ENCODE measurements at regions not wholly inside any gene's neighbourhood (a gene's known extent, or its start where the extent isn't known, plus 50 kb on each side); places are given as distances from the start of the nearest gene placed in this dataset.
"Not testable (repeated sequence)": the region's sequence is repeated elsewhere in the genome, so short reads cannot be mapped to it uniquely, and the experiment has no call there.

DNA sequence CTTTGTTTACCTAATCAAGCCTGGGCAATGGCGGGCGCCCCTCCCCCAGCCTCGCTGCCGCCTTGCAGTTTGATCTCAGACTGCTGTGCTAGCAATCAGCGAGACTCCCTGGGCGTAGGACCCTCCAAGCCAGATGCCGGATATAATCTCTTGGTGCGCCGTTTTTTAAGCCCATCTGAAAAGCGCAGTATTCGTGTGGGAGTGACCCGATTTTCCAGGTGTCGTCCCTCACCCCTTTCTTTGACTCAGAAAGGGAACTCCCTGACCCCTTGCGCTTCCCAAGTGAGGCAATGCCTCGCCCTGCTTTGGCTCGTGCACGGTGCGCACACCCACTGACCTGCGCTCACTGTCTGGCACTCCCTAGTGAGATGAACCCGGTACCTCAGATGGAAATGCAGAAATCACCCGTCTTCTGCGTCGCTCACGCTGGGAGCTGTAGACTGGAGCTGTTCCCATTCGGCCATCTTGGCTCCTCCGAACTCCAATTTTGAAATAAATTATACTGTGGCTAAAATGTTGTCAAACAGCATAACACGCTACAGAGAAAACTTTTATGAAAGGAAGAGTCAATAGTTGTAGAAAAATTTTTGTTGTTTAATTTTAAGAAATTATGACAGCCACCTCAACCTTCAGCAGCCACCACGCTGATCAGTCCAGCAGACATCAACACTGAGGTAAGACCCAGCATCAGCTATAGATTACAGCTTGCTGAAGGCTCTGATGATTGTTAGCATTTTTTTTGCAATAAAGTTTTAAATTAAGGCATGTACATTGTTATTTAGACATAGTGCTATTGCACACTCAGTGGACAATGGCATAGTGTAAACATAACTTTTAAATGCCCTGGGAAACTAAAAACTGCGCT lies 384.7 kb upstream of the DEPDC1 start:
- DNase-seq: not testable (repeated sequence)

DNA sequence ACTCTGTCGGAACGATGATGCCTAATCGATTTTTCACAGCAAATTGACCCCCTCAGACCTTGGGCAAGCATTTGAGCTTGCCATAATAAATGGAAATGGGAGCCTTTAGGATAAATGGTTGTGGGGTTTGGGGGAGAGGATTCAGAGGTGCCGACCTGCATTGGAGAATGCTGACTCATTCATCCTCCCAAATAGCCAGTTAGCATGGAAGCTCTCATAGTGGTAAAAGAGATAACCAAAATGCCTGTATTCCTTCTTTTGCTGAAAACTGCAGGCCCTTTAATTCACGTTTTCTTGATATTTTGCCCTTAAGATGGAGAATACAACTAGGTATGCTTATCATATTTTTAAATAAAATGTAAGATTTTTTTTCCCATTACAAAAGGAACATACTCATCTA lies 392.6 kb upstream of the DEPDC1 start:
- DNase-seq: no peak

DNA sequence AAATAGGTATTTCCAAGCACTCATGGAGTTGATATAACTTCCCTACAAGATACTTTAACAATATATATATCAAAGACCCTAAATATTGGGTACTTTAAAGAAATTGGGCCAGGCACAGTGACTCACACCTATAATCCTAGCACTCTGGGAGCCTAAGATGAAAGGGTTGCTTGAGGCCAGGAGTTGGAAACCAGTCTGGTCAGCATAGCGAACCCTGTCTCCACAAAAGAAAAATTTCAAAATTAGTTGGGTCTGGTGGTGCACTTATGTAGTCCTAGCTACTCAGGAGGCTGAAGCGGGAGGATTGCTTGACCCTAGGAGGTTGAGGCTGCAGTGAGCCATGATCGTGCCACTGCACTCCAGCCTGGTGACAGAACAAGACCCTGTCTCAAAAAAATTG lies 393.9 kb upstream of the DEPDC1 start:
- DNase-seq: no peak

DNA sequence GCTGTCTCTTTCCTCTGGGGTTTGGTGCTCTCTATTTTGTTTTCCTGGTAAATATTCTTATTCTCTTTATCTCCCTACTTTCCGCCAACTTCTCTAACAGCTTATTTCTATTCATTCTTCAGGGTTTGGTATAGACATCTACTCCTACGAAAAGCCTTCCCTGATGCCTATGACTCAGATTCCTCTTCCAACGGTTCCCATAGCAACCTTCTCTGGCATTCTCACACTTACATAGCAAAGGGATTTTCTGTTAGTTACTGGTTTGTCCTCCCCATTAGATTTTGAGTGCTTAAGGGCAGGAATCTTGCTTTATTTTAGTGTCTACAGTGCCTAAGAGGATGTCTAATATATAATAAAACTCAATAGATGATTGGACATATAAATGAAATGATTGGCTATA lies 407.6 kb upstream of the DEPDC1 start:
- peak; percentile 38 to 56 for DNase-seq

DNA sequence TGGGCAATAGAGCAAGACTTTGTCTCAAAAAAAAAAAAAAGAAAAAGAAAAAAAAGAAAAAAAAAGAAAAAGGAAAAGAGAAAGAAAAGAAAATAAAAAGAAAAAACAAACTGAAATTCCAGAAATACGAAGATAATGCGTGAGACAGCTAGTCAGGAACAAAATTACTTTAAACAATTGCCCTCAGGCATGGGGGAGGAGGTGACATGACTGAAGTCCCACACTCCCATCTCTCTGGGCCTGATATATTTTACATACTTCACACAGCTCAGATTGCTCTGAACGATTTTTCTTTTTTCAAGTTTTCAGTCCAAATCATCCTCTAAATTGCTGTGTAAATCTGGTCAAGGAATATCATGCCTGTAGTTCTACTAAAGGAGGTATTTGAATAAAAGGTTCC lies 409.5 kb upstream of the DEPDC1 start:
- DNase-seq: no peak

DNA sequence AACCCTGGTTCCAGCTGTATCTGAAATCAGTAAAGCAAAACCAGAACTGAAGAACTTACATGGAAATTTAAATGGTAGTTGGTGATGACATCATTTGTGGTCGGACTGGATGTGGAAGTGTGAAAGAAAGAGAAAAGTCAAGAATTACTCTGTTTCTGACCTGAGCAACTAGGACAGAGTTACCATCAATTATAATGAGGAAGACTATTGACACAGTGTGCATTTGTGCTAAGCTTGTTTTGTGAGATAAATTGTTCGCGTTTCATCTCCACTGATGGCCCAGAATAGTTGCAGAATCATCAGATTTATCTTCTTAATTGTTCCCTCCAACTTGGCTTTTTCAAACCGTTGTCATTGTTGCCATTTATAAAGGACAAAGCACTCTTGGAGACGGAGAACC lies 410.6 kb upstream of the DEPDC1 start:
- DNase-seq: no peak

DNA sequence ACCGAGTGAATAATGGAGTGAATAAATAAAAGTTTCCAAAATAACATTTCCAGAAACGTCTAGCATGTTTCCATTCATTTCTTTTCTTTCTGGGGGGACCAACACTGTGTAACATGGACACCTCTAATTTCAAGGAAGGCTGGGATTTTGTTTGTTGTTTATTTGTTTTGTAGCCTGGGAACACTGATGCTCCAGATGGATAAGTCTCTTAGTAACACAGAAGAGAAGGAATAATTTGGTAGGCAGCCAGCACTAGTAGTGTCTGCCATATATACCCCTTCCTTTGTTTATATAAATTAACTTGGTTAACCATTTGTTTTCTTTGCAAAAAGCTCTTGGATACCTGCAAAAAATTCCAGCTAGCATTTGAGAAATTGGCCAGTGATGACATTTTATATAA lies 411.4 kb upstream of the DEPDC1 start:
- DNase-seq: peak; percentile 18 to 44

DNA sequence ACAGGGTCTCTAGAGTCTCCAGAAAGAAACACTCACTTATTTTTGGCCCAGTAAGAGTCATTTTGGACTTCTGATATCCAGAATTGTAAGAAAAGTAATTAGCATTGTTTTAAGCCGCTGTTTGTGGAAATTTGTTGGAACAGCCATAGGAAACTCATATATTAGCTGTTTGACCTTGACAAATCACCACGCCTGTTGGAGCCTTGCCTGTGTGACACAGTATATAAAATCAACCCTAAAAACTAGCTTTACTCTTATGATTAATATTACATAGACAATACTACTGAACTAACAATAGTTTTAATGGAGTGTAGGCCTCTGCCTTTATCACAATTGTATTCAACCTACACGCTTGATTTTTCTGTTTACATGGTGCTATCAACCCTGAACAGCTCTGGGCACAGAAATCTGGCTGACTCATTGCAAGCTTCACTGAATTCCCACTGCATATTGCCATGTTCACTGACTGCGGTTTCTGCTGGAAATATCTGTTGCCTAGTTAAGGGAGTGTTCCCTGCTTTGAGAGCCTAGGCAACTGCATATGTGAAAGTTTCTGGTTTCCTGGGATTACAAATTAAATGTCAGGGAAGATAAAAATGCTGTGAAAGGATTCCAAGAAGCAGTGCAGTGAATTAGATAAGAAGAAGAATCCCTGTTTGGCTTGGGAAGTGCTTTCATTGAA lies 419.5 kb upstream of the DEPDC1 start:
- peak; percentile 66 to 82 for DNase-seq

DNA sequence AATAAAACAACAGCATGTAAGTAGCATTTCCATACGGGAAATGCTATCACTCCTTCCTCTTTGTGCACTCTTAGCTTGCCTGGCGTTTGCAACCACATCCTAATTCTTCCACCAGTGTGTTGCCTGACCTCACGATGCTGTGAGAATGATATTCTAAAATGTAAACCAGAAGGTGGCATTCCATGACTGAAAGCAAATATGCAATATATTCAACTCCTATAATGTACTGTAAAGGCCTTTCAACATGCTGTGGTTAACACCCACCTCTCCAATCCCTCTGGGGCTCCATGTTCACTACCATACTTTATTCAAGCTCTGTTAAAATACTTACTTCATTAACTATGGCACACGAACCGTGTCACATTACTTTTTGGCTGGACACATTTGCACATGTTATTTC lies 420.6 kb upstream of the DEPDC1 start:
- peak in 1 of 2 experiments; percentile 37 for DNase-seq

DNA sequence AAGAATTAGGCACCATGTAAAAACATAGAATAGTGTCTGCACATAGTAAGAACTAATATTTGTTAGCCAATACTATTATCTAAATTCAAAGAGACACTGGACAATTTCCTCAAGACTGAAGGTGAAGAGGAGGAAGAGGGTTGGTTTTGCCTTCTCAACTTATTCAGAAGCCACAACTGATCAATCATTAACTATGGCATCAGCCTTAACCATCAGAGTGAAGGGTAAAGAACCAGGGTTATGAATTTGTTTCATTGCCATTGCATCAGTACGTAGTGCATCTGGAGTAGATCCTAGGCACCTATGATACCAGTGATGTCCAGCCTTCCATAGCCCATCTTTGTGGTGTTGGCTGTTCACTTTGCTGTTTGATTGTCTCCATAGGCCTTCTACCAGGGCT lies 421.7 kb upstream of the DEPDC1 start:
- no peak for DNase-seq

DNA sequence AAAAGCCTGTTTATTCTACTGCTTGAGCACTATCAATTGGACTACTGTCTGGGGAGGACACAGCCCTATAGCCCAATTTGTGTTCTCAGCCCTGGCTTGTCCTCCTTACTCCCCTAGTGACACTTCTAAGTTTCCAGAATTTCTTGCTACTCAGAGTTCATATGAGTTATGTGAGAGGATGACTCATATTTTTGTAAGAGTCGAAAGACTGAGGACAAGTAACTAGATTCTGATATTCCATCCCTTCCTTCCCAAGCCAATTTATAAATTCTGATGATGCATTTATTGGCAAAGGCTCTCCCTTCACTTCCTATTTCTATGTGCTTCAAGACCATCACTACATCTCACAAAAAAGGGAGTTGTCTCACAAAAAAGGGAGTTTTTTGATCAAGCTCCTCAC lies 422.2 kb upstream of the DEPDC1 start:
- no peak for DNase-seq

DNA sequence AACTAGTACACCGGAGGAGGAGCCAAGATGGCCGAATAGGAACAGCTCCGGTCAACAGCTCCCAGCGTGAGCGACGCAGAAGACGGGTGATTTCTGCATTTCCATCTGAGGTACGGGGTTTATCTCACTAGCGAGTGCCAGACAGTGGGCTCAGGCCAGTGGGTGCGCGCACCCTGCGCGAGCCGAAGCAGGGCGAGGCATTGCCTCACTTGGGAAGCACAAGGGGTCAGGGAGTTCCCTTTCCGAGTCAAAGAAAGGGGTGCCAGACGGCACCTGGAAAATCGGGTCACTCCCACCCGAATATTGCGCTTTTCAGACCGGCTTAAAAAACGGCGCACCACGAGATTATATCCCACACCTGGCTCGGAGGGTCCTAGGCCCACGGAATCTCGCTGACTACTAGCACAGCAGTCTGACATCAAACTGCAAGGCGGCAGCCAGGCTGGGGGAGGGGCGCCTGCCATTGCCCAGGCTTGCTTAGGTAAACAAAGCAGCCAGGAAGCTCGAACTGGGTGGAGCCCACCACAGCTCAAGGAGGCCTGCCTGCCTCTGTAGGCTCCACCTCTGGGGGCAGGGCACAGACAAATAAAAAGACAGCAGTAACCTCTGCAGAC lies 426.7 kb upstream of the DEPDC1 start:
- DNase-seq: not testable (repeated sequence)

DNA sequence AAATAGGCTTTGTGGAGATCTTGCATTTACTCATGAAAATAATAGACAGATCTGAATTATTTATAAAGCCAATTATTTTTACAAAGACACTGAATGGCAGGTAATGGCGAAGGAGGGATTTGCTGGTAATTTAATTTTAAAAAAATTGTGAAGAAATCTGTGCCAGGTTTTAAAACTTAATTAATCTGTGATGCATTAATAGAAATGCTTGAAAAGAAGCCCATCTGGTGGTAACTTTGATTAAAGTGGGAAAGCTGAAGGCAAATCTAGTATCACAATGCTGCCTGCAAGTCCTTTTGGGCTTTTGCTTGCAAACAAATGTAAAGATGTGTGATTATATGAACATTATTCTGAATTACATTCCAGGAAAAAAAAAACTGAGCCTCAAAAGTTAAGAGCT lies 433.2 kb upstream of the DEPDC1 start:
- DNase-seq: no peak

DNA sequence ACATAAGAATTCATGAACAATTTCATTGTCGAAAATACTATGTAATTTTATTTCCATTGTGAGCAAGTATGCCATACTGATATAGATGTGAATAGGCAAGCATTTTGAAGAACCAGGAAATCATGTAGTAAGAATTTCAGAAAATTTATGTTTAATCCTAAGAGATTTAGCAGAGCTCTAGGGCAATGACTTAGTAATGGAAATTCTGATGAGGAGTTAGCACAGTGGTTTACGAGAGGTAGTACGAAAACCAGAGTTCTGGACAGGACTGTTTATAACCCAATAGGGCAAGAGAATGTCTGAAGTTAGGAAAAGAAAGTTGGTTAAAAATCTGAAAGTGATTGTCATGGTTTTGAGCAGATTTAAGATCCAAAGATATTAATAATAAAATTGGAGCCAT lies 439.6 kb upstream of the DEPDC1 start:
- DNase-seq: no peak

DNA sequence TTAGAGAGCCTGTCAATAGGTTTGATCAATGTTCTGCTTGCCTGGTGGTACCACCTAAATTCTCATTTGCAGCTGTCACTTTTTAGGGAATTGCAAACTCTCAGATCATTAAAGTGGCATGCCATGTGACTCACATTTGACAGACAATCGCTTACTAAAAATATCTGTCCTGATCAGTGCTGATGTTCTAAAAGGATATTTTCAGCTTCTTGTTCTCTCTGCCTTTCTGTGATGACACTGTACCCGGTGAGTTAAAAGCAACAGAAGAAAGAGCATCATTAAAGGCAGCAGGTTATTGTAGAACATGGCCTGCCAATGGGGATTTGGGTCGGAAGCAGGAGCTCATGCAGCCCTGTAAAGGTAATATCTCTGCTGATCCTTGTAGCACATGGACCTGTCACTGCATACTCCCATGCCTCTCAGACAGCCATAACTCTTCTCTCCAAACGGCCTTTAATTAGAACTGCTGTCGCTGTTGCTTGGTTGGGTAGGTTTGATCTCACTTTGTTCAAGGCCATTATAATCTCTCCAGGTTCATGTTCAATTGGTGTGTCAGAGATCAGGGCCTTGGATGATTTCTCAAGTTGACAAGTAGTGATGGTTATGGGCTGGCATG lies 441.3 kb upstream of the DEPDC1 start:
- DNase-seq: no peak

DNA sequence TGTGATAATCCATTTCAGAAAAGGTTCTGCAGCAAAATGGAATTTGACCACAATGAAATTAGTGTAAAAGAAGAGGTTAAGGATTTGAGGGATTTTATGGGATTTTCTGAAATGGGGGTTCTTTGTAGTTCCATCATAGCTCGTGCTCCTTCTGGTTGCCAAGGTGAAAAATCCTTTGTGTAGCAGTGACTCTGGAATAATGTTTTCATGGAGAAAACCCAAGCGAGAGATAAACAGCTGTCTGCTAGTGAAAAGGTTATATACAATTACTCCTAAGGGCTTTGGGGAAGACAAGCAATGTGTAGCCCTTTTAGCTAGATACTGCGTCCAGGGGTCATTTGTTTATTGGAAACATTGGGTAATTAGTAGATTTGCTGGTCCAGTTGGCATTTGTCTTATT lies 453.2 kb upstream of the DEPDC1 start:
- DNase-seq: no peak

DNA sequence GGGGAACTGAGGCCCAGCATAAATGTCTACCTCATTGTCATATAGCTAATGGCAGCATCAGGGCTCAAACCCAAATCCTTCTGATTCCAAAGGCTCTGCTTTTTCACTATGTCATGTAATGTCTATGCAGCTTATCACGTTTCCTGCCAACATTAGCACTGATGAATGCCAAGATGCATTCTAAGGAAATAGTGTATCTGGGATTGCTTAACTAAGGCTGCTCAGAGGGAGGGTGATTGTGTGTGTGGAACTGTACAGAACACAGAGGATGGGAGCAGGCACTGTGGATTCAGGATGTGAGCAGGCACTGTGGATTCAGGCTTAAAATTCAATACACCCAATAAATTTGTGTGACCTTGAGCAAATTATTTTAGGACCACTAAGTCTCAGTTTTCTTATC lies 456.4 kb upstream of the DEPDC1 start:
- DNase-seq: peak in 1 of 2 experiments; percentile 72

DNA sequence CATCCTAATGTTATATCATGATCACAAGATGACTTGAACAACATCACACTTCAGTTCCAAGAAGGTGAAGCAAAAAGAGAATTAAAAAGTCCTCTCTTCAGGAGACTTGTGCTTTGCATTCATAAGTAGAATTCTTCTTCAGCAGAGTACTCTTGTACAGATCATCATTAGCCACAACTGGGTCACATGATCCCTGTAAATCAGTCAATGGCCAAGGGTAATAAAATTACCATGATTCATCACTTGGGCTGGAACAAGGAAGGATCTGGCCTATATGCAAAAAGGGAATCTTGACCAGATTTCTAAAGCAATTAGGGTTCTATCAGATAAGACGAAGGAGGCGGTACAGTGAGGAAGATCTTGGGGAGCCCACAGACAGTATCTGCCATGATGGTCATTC lies 458.0 kb upstream of the DEPDC1 start:
- peak; percentile 86 to 92 for DNase-seq

DNA sequence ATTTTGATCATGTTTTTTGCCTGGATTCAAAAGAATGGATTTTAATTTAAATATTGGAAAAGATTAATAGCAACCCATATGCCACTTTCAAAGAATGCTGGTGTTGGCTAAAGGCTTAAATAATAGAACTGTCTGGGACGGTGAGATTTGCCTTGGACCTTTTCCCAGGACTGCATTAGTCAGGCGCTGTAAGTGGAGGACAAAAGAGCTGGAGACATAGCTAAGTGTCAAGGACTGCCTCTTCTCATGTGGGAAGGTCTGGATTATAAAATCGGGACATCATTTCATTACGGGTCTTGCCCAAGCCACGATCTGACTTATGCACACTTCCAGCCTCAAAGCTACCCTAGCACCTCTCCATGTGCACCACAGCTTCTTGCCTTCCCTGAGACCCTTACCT lies 458.5 kb upstream of the DEPDC1 start:
- peak; percentile 91 to 94 for DNase-seq

DNA sequence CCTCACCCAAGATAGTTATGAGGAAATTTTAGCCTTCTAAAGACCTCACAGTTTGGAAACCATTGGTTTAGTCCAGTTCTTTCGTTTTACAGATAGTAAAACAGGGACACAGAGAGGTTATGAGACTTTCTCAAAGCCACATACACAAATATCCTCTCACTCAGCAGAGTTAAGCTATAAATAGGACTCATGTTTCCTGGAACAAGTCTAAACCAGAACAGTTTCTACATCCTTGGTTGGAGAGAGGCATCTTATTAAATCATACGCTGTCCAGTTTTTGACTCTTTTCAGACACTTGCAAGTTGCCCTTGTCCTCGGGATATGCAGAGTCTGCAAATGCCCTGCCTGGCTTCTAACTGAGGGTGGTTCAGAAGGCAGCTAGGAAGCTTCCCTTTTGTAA lies 462.1 kb upstream of the DEPDC1 start:
- DNase-seq: no peak

DNA sequence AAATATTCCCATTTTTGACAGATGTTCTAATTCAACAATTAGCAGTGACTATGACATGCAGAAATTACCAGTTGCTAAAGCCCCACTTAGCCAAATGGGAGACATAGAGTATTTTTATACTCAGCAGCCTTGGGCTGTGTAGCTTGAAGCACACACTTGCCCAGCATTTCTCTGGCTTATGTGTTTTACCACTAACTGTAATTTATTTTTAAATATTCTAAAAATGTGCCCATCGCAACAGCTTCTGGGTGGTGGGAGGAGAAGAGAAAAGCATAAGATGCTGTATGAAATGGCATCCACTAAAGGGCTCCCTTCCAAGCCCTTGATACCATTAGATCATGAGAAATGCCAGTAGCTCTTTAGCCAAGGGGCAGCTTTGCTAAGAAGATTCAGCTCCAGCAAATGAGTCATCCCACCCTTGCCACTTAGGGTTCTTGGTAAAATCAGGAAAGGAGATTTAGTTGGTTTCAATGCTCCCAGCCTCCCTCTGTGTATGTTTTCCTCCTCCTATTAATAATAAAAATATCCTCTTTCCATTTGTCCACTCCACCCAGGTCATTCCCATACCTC lies 462.7 kb upstream of the DEPDC1 start:
- DNase-seq: peak in 1 of 2 experiments; percentile 77

DNA sequence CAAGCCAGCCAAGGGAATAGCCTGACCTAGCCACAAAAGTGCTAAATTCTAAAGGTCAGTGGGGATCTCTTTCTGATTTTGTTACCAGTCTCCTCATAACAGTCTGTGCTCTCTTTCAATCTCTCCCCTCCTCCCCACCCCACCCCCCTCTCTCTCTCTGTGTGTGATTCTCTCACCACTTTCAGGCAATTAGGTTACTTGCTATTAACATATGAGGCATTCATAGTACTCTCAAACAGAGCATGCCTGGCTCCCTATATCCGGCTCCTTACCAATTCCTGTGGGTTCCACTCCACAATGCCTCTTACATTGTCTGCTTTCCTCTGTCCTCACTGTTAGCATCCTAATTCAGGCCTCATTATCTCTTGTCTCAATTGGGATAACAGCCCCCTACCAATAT lies 464.3 kb upstream of the DEPDC1 start:
- no peak for DNase-seq

DNA sequence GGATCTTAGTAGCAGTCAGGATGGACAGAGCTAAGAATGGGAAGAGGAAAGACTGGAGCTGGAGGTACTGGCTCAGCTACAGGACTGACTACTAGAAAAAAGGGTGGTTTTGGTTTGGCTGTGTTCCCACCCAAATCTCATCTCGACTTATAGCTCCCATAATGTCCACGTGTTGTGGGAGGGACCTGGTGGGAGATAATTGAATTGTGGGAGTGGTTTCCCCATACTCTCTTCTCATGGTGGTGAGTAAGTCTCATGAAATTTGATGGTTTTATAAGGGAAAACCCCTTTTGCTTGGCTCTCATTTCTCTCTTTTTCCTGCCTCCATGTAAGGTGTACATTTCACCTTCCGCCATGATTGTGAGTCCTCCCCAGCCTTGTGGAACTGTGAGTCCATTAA lies 466.5 kb upstream of the DEPDC1 start:
- no peak for DNase-seq

Data from NCI-H446 (cell line).